ENCODE measurements at regions not wholly inside any gene's neighbourhood (a gene's known extent, or its start where the extent isn't known, plus 50 kb on each side); places are given as distances from the start of the nearest gene placed in this dataset.
A peak's percentile ranks its signal among the peaks of the same experiment; 100 is the strongest.

DNA sequence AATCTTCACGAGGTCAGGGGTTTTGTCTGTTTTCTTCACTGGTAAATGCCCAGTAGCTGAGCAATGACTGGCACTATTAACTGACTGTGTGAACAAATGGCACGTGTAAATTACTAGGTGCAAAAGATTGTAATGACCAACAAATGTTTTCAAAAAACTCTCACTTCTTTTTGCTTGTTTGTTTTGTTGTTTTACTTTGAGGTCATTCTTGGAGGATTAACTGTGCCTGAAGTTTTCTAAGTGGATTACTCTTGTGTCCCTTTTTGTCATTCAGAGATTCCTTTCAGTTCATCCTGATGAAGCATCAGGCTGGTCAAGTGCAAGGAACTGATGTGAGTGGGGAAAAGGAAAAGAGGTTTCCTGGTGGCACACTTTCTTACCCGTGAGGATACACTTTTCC is 74.4 kb upstream of the PPP1R3C start:
- POLR2A ChIA-PET: interaction anchor here (0.7 kb wide), 1 partner anchor 674 kb away, joined by 3 read pairs; no protein-coding TSS in a partner anchor
- Mint-ChIP-seq H3K9me3 (no peaks in the 10 kb centered on the region), H3K36me3 (no peaks in the 10 kb centered on the region), H3K4me1 (no peaks in the 10 kb centered on the region), H3K27me3 (peaks cover 24% of the 10 kb centered on the region), H3K27ac (no peak overlapping the region), H3K4me3 (no peak overlapping the region)
- no peak for DNase-seq
- ATAC-seq (ENCODE audit: low read depth): no peak

DNA sequence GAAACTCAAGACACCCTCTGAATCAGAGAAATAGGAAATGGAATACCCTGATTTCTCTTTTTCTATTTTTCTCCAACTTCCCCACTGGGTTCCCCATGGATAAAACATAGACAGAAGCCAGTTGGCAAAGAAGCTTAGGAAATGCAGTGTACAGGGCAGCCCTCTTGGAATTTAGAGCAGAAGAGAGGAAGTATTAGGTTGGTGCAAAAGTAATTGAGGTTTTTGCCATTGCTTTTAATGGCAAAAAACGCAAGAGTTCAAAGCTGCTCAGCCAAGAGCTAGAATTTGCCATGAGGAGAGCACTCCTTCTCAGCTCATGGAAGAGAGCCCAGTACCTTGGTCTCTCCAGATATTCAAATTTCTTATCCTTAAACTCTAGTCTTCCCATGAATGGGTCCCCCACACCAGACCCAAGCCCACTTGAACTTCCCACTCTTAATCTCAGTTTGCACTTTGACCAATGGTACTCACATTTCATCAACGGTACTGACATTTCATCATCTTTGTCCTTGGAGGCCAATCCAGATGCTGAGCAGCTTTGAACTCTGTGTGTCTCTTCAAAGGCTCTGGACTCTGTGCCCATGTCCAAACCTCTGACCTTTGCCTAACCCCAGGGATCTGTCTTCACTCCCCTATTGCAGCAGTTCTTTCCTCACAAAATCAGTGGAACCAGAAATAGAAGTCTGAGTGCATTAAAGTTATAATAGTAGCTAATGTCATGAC is 73.2 kb upstream of the PPP1R3C start:
- DNase-seq: no peak
- no peaks in the 10 kb centered on the region for H3K4me1 Mint-ChIP-seq
- H3K27me3 Mint-ChIP-seq: peaks cover 26% of the 10 kb centered on the region
- no peak for ATAC-seq (ENCODE audit: low read depth)
- H3K36me3 Mint-ChIP-seq: no peaks in the 10 kb centered on the region
- H3K27ac Mint-ChIP-seq: no peak overlapping the region
- POLR2A ChIA-PET: no interaction called here
- no peaks in the 10 kb centered on the region for H3K9me3 Mint-ChIP-seq
- no peak overlapping the region for H3K4me3 Mint-ChIP-seq

DNA sequence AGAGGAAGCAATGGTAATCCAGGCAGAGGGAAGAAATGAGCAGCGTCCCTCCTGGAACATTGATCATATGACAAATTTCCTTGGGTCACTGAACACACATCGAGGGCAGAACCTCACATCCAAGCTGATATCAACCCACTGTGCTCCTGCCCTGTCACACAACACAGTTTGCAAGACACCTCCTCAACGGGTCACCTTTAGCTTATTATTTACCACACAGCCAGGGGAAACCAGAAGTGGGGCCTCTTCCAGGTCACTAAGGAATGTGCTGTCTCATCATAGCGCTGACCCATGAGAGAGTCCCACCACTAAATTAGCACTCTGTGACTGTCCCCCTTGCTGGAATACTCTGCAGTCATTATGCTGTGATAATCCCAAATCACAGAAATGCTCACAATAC is 69.7 kb upstream of the PPP1R3C start:
- POLR2A ChIA-PET: no interaction called here
- Mint-ChIP-seq H3K27me3 (peaks cover 24% of the 10 kb centered on the region), H3K4me1 (no peaks in the 10 kb centered on the region), H3K4me3 (no peak overlapping the region), H3K9me3 (no peaks in the 10 kb centered on the region), H3K27ac (no peak overlapping the region), H3K36me3 (no peaks in the 10 kb centered on the region)
- DNase-seq: no peak
- ATAC-seq (ENCODE audit: low read depth): no peak

DNA sequence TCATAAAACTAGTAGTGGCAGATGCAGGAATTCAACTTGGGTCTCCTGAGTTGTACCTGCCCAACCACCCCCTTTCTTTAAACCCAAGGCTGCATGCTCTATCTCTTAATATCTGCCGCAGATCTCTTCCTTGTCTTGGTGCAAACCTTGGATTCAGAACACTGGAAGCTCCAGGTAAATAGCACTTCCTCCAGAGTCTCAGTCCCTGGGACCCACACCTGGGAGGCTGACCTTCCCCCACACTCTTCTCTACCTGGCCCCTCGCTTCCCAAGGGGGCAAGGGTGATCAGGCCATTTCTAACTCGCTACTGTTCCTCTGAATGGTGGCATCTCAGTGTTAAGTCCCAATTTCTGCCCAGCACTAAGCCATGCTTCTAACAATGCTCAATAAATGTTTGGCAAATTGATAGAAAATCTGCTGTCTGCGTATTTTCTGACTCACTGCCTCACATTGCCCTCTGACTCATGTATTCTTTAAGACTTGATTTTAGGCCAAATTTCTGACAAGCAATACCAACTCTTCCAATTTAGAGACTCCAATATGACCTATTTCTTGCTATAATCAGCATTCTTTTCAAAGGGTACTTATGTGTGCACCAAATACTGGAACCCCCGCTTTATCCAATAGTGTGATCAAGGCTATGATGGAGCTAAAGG is 68.0 kb upstream of the PPP1R3C start:
- no peaks in the 10 kb centered on the region for H3K9me3 Mint-ChIP-seq
- no peaks in the 10 kb centered on the region for H3K36me3 Mint-ChIP-seq
- POLR2A ChIA-PET: no interaction called here
- ATAC-seq (ENCODE audit: low read depth) (no peak), DNase-seq (no peak)
- no peak overlapping the region for H3K4me3 Mint-ChIP-seq
- H3K27me3 Mint-ChIP-seq: peaks cover 14% of the 10 kb centered on the region
- H3K4me1 Mint-ChIP-seq: no peaks in the 10 kb centered on the region
- H3K27ac Mint-ChIP-seq: no peak overlapping the region

DNA sequence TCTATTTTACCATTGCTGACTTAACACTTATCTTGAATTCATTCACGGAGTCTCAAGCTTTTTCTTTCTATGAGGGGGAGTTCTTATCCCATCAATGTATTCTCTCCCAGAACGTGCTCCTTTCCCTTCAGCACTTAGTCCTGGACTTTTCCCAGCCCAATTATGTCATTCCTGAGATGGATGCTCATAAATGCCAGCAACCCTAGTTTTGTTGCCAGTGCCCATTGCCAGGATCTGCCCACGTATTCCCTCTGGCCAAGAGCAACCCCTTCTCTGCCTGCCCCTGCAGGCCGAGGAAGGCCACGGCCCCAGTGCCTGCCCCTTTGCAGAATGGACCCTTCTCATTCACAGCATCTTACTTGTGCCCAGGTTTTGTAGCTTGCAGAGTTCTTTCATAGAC is 67.4 kb upstream of the PPP1R3C start:
- ATAC-seq (ENCODE audit: low read depth) (no peak), DNase-seq (no peak)
- POLR2A ChIA-PET: no interaction called here
- no peaks in the 10 kb centered on the region for H3K4me1 Mint-ChIP-seq
- H3K27me3 Mint-ChIP-seq: peaks cover 14% of the 10 kb centered on the region
- H3K27ac Mint-ChIP-seq: no peak overlapping the region
- no peaks in the 10 kb centered on the region for H3K9me3 Mint-ChIP-seq
- H3K4me3 Mint-ChIP-seq: no peak overlapping the region
- H3K36me3 Mint-ChIP-seq: no peaks in the 10 kb centered on the region

DNA sequence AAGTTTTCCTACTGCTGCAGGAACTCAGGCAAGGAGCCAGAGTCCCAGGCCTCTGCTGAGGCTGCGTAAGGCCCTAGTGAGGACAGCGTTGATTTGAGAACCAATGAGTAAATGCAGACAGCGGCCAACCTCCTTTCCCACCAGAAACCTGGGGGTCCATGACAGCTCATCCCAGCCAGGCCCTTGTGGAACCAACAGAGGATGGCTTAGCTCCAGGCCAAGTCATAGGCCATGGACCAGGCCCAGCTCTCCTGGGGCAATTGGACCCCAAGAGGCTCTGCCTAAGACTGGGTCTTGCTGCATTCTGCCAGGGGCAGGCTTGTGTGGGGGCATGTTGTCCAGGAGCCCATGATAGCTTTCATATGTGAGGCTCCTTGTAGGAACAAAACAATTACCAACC is 65.4 kb upstream of the PPP1R3C start:
- no peak for ATAC-seq (ENCODE audit: low read depth)
- Mint-ChIP-seq H3K36me3 (no peaks in the 10 kb centered on the region), H3K27ac (no peak overlapping the region), H3K4me3 (no peak overlapping the region), H3K9me3 (no peaks in the 10 kb centered on the region), H3K4me1 (no peaks in the 10 kb centered on the region), H3K27me3 (peaks cover 7% of the 10 kb centered on the region)
- DNase-seq: no peak
- POLR2A ChIA-PET: no interaction called here

DNA sequence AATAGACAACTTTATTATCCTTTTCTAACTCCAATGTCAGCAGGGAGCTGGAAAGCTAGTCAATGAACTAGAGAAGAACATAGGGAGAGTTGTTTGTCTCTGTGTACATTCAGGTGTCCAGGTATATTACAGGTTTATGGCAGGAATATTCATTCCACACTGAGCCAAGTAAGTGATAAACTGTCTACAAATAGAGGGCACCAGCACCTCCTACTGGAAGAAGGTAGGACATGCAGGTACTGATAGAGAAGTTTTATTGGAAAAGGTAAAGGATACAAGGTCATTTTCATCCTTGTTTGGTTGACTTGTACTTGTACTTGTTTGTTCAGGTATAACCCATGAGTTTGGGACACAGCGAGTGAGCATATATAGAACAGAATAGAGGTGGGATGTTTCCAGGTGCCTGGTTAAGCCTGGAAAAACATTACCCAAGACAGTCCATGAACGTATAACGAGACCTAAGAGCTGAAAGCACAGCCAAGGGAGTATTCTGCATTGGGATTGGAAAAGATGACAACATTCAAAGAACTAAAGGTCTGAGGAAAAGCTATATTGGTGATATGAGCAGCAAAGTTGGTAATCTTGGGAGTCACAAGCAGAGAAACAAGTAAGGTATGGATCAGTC is 61.4 kb upstream of the PPP1R3C start:
- DNase-seq (no peak), ATAC-seq (ENCODE audit: low read depth) (no peak)
- POLR2A ChIA-PET: no interaction called here
- Mint-ChIP-seq H3K27ac (no peak overlapping the region), H3K4me1 (peaks cover 5% of the 10 kb centered on the region), H3K9me3 (no peaks in the 10 kb centered on the region), H3K27me3 (no peaks in the 10 kb centered on the region), H3K4me3 (no peak overlapping the region), H3K36me3 (no peaks in the 10 kb centered on the region)

DNA sequence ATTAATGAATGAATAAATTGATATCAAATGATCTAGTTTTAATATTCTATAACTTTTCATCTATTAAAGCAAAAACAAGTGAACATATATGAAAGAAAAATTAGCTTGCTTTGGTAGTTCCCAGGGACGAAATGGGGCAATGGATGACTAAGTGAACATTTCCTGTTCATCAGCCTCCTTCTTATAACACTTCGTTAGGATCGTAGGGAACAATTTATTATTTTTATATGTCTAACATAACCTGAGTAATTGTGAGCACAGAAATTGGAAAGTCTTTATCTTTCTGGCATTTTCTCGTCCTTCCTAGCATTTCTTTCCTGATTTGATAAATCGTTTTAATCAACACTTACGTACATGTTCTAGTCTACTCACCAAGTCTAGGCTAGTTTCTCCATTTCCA is 59.1 kb upstream of the PPP1R3C start:
- DNase-seq: no peak
- Mint-ChIP-seq H3K9me3 (no peaks in the 10 kb centered on the region), H3K27me3 (peaks cover 2% of the 10 kb centered on the region), H3K36me3 (no peaks in the 10 kb centered on the region), H3K4me3 (no peak overlapping the region), H3K4me1 (peaks cover 5% of the 10 kb centered on the region), H3K27ac (no peak overlapping the region)
- ATAC-seq (ENCODE audit: low read depth): no peak
- POLR2A ChIA-PET: no interaction called here

DNA sequence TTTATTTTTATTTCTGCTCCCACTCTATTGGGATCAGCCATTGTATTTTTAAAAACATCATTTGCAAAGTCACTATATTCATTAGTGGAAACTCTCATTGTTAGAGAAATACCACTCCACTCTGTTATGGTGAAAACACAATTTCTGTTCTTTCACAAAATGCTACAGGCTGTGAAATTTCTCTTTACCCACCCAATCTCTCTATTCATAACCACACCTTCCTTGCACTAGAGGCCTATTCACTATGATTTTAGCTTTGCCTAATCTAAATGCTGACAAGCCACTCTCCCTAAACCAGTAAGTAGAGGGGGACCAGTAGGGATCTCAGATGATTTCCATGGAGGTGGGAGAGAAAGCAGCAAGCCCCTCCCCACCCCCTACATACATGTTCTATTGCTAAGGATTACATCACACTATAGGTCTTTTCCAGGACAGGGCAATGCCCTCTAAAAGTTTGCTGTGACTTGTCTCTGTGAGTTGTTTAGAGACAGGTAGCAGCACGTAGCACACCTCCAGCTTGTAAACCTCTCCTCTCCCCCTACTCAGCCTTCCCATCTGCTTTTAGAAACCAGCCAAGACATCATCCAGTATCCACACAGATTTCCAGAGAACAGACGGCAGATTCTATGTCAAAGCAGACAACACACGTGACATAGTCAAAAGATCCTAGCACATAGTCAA is 58.3 kb upstream of the PPP1R3C start:
- H3K36me3 Mint-ChIP-seq: no peaks in the 10 kb centered on the region
- H3K4me3 Mint-ChIP-seq: no peak overlapping the region
- no peaks in the 10 kb centered on the region for H3K9me3 Mint-ChIP-seq
- DNase-seq (no peak), ATAC-seq (ENCODE audit: low read depth) (no peak)
- peaks cover 5% of the 10 kb centered on the region for H3K4me1 Mint-ChIP-seq
- H3K27me3 Mint-ChIP-seq: peaks cover 2% of the 10 kb centered on the region
- no peak overlapping the region for H3K27ac Mint-ChIP-seq
- POLR2A ChIA-PET: no interaction called here

DNA sequence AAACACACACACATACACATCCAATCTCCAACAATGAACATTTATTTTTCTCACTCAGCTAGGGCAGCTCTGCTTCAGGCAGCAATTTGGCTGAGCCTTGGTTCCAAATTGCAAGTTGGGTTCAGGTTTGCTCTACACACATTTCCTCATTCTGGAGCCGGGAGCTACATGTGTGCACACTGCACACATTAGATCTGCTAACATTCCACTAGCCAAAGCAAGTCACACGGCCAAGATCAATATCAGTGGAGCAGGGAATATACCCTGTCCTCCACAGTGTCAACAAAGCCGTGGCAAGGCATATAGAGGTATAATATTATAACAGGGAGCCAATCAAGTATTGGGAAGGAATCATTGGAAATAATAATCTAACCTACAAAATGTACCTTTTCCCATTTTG is 57.5 kb upstream of the PPP1R3C start:
- Mint-ChIP-seq H3K27ac (no peak overlapping the region), H3K4me3 (no peak overlapping the region), H3K4me1 (peaks cover 5% of the 10 kb centered on the region), H3K9me3 (no peaks in the 10 kb centered on the region), H3K36me3 (no peaks in the 10 kb centered on the region), H3K27me3 (peaks cover 2% of the 10 kb centered on the region)
- DNase-seq (no peak), ATAC-seq (ENCODE audit: low read depth) (no peak)
- POLR2A ChIA-PET: no interaction called here

DNA sequence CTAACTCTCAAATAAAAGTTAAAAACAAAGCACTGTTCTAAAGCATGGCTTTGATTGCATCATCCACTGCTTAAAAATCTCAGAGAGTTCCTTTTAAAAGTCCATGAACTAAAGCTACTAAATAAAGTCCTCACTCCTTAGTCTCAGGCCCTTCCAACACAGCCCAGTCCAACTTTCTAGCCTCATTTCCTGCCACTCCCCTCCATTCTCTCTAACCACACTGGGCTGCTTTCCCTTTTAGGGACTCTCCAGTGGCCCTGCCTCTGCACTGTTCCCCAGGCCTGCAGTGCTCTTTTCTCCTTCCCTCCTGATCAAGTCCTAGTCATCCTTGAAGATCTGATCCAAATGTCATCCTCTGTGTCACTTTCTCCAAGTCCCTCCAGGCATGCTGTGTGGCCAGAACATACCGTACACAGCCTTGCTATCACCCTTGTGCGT is 56.9 kb upstream of the PPP1R3C start:
- H3K9me3 Mint-ChIP-seq: no peaks in the 10 kb centered on the region
- POLR2A ChIA-PET: no interaction called here
- H3K4me1 Mint-ChIP-seq: peaks cover 5% of the 10 kb centered on the region
- no peak overlapping the region for H3K27ac Mint-ChIP-seq
- H3K27me3 Mint-ChIP-seq: peaks cover 5% of the 10 kb centered on the region
- ATAC-seq (ENCODE audit: low read depth): peak; percentile 42
- no peaks in the 10 kb centered on the region for H3K36me3 Mint-ChIP-seq
- H3K4me3 Mint-ChIP-seq: no peak overlapping the region
- no peak for DNase-seq

DNA sequence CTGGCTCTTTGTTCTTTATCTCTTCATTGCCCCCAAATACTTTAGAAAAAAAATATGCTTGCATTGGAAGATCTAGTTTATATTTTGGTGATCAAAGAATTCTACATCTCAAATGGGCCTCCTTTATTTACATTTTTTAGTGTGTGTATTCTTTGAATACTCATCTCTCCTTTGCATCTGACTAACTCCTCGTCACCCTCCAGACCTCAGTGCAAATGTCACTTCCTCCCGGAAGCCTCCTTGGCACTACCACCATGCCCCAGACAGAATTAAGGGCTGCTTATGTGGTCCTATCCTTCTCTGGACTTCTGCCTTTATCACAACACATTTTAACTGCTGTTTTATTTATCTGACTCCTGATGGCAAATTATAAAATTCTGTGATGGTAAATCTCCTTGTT is 52.0 kb upstream of the PPP1R3C start:
- Mint-ChIP-seq H3K4me1 (peaks cover 3% of the 10 kb centered on the region), H3K27me3 (peaks cover 14% of the 10 kb centered on the region), H3K4me3 (no peak overlapping the region), H3K36me3 (no peaks in the 10 kb centered on the region), H3K9me3 (no peaks in the 10 kb centered on the region), H3K27ac (no peak overlapping the region)
- DNase-seq: no peak
- no peak for ATAC-seq (ENCODE audit: low read depth)
- POLR2A ChIA-PET: no interaction called here

DNA sequence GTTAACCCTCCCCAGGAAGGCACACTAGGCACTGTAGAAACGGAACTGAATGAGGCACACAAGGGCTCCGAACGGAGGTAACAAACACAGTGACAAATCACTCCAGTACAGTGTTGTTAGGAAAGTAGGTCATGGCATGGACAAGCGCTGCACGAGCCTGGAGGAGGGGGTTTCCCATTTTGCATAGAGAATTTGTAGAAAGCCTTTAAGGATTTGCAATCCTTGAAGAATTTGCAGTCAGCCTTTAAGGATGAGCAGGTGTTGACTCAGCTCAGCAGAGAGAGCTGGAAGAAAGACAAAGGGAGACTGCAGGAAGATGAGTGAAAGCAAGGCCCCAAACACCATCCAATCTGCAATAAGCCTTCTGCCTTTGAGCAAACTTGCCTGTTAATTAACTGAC is 51.1 kb upstream of the PPP1R3C start:
- POLR2A ChIA-PET: no interaction called here
- ATAC-seq (ENCODE audit: low read depth) (no peak), DNase-seq (no peak)
- Mint-ChIP-seq H3K4me1 (no peaks in the 10 kb centered on the region), H3K9me3 (no peaks in the 10 kb centered on the region), H3K36me3 (no peaks in the 10 kb centered on the region), H3K27ac (no peak overlapping the region), H3K4me3 (no peak overlapping the region), H3K27me3 (peaks cover 14% of the 10 kb centered on the region)

DNA sequence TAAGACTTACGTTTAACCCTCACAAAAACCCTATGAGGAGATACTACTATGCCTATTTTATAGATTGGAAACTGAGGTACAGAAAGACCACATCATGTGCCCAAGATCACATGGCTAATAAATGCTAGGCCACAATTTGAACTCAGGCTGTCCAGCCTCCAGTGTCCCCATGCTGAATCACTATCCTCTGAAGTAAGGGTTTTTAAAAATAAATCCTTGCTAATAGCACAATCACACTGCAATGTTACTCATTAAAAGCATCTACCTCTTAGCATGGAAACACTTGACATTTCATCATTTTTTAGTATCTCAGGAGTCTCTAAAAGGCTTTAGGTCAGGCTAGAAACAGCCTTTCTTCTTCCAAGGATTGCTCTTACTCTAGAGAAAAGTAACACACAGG is 50.0 kb upstream of the PPP1R3C start:
- DNase-seq (no peak), ATAC-seq (ENCODE audit: low read depth) (no peak)
- Mint-ChIP-seq H3K4me3 (no peak overlapping the region), H3K36me3 (no peaks in the 10 kb centered on the region), H3K27ac (no peak overlapping the region), H3K9me3 (no peaks in the 10 kb centered on the region), H3K27me3 (peaks cover 14% of the 10 kb centered on the region), H3K4me1 (no peaks in the 10 kb centered on the region)
- POLR2A ChIA-PET: no interaction called here

Measured in activated naive CD8-positive, alpha-beta T cell treated with anti-CD3 and anti-CD28 coated beads, Interleukin-2, amount 10 ng/mL, durations not matched to agents 7 days and 5 days (primary cell).